Stimulated activated CD4-positive, alpha-beta T cell treated with anti-CD3 and anti-CD28 coated beads, Interleukin-12 subunit alpha, Interleukin-12 subunit beta, amount 100 ng/mL, for 4 hours (primary cell): ENCODE measurements at regions not wholly inside any gene's neighbourhood (a gene's known extent, or its start where the extent isn't known, plus 50 kb on each side); places are given as distances from the start of the nearest gene placed in this dataset.
"Not testable (repeated sequence)": the region's sequence is repeated elsewhere in the genome, so short reads cannot be mapped to it uniquely, and the experiment has no call there.

Experiments
- DNase-seq: peaks from one replicate; pipeline ENCODE4 v3.0.0-alpha.2; 2020

DNA sequence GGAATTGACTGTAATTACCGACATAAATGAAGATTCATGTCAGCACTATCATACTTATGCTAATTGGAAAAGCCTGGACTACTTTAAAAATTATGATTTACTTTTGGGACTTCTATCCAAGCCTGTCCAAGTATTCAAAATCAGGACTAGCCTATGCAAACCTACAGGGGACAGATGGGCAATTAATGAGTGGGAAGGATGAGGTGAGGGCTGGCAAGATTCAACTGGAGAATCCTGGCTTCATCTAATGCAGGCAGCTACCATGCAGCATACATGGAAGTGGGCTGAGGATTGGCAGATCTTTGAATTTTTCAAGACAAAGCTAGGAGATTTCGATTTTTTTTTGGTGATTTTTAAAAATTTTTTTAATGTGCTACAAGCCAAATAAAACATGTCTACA is 532.6 kb downstream of the CSNK1G3 start:
- DNase-seq = no peak

- no peak for DNase-seq
Observed at GRCh38 chr5:124043456-124043855, 531.5 kb downstream of the CSNK1G3 start.

GRCh38 chr5:124040799-124041198 is 528.8 kb downstream of the CSNK1G3 start:
- no peak for DNase-seq

DNA sequence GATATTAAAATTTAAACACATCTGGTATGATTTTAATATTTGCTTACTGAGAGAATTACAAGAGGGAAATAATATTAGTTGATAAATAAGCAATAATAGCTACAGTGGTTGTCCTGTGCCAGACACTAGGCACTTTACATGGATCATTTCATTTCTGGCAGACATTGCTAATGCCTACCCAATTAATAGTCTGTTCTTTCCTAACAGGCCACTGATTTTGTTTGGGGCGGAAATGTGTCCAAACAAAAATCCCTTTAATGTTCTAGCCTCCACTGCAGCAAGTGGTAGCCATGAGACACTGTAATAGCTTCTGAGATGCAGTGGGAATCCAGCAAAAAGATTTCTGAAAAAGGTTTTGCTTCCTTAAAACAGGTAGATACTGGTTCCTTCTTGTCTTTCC is 527.4 kb downstream of the CSNK1G3 start:
- no peak for DNase-seq

DNA sequence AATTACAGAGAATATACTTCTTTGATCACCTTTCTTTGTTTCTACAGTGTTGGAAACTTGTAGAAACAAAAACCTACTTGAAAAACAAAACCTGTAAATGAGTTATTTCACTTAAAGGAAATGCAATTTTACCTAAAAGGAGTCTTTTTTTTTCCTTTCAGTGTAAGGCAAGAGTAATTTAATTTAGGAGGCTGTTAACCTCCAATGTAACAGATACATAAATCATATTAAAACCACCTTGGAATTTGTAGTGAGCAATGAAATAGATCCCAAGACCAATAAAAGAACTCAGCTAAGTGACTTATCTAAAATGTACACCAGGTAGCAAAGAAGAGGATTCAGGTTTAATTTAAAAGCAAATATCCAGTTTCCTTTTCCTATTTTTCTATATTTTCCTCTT is 524.8 kb downstream of the CSNK1G3 start:
- no peak for DNase-seq

GRCh38 chr5:124034963-124035362 is 523.0 kb downstream of the CSNK1G3 start:
- DNase-seq = no peak

- DNase-seq = no peak
Observed at GRCh38 chr5:124034083-124034700, 522.2 kb downstream of the CSNK1G3 start.

GRCh38 chr5:124030043-124030491 is 518.1 kb downstream of the CSNK1G3 start:
- no peak for DNase-seq

DNA sequence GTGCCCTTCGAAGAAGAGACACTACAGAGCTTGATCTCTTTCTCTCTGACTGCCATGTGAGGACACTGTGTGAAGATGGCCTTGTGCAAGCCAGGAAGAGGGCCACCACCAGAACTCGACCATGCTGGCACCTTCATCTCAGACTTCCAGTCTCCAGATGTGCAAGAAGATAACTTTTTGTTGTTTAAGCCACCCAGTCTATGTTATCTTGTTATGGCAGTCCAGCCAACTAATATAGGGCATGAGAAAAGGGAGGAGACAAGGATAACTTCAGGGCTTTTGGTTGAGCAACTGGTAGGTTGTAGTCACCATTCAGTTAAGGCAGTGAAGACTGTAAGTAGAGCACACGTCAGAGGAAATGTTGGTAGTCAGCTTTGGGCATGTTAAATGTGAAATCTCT is 515.5 kb downstream of the CSNK1G3 start:
- no peak for DNase-seq

GRCh38 chr5:124025306-124025845 is 513.4 kb downstream of the CSNK1G3 start:
- DNase-seq = no peak

DNA sequence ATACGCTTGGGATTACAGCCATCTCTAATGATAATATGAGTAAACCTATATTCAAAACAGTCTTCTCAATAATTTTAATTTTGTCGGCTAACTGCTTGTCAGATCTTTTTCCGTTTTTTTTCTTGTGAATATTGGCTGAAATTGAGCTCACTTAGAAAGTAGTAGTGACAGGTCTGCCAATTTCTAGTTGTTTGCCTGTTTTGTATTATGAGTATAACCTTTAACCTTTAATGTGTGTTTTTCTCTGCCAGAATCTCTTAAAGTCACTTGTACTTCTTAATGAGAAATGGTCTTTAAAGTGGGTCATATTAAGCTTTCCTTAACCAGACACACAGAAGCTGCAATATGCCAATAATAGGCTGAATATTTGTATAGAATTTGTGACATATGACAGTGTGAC is 511.0 kb downstream of the CSNK1G3 start:
- DNase-seq = no peak

- no peak for DNase-seq
Observed at GRCh38 chr5:124021776-124022175, 509.8 kb downstream of the CSNK1G3 start.

- DNase-seq = no peak
Observed at GRCh38 chr5:124021066-124021641, 509.2 kb downstream of the CSNK1G3 start.

GRCh38 chr5:124017321-124017720 is 505.3 kb downstream of the CSNK1G3 start:
- not testable (repeated sequence) for DNase-seq

DNA sequence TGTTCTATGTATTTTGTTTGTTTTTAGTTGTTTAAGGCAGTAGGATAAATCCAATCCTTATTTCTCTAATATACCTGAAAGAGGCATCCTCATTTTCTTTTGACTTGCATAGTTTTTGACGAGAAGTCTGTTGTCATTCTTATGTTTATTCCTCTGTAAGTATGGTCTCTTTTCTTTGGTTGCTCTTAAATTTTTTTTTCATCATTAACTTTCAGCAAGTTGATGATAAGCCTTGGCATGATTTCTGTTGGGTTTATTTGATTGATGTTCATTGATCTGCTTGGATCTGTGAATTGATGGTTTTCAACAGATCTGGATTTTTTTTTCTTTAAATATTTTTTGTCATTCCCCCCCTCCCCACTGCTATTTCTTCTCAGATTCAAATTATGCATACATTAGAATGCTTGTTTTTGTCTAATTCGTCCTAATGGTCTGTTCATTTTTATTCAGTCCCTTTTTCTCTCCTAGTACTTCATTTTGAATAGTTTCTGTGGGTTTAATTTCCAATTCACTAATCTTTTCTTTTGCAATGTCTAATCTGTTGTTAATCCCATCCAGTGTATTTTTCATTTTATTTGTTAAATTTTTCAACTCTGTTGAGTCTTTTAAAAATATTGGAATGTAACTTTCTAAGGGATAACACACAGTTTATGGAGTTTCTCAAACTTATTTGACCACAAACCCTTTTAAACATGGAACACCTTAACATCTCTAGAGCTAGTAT is 495.9 kb downstream of the CSNK1G3 start:
- DNase-seq = no peak

DNA sequence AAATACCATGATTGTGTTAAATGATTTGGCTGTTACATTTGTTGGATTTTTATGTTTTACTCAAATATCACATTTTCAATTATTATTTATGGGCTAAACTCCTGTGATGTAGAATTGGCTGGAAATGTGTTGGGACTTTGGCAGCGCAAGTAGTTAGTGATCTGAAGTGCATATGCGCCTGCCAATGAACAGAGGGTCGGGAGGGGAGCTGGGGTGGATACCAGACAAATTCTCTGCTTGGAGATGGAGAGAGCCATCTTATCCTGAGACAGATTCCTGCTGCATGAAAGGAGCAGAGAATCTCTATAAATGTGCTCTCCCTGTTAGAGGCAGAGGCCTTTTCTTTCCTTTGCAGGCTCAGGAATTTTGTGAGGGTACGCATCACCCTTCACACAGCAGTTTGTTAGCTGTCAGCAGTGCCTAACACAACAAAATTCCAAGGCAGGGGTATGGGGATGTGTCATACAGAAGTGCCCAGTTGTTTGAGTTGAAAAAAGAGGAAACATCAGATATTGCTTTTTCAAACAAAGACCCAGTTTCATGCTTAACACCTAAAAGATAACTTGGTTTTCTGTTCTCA is 489.1 kb downstream of the CSNK1G3 start:
- DNase-seq = no peak

GRCh38 chr5:124000538-124000937 is 488.6 kb downstream of the CSNK1G3 start:
- DNase-seq = no peak

GRCh38 chr5:123997462-123998215 is 485.7 kb downstream of the CSNK1G3 start:
- no peak for DNase-seq

GRCh38 chr5:123997064-123997461 is 485.1 kb downstream of the CSNK1G3 start:
- DNase-seq = no peak

DNA sequence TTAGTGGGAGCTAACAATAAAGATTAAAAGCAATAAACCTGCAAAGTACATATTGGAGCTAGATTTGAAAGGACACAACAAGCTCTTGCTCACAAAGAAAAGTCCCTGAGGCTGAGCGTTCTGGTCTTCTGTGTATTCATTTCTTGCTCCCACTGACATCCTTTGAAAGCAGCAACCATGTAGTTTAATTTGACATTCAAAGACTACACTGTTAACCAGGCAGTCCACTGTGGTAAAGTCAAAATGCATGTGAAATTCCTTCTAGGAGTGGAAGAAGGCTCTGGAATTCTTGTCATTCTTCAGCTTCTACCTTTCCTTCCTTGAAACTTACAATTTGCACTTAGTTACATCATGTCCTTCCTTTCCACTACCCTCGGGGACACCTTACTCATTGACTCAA is 480.7 kb downstream of the CSNK1G3 start:
- no peak for DNase-seq

DNA sequence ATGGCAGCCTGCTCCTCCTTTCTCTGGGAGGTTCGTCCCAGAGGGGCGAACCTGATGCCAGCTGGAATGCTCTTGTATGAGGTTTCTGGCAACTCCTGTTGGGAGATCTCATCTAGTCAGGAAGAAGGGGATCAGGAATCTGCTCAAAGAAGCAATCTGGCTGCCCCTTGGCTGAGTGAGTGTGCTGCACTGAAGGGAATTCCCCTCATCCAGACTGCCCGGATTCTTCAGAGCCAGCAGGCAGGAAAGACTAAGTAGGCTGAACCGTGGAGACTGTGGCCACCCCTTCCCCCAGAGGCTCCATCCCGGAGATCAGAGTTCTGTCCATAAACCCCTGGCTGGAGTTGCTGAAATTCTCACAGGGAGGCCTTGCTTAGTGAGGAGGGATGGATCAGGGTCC is 476.0 kb downstream of the CSNK1G3 start:
- DNase-seq = no peak

DNA sequence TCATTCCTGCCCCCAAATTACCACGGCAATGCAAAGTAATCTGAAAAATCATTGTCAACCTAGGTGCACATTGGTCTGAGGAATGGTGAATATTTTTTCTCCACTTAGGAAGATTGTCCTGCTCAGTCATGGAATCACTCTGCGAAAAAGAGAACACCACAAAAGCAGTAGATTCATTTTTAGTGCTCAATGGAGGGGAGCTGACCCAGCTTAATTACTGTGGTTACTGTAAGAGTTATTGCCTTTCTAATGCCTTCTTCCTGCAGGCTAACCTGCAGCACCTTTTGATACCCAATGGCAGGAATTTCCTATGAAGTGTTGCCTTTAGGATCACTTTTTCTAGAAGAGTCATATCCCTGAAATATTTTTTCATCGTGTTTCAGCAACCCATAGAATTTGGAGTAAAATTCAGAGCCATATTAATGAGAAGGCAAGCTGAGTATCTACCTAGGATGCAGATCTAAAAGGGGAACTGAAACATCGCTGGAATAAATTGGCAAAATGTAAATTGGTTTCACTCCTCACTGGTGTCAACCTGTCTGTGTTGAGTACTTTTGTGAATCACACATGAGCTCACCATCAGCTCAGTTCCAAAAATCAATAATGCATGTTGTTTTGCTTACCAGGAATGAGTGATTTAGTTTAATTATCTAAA is 464.5 kb downstream of the CSNK1G3 start:
- no peak for DNase-seq
